Loucy (cell line): ENCODE measurements at regions not wholly inside any gene's neighbourhood (a gene's known extent, or its start where the extent isn't known, plus 50 kb on each side); places are given as distances from the start of the nearest gene placed in this dataset.

Source experiments
- H2AFZ ChIP-seq: fragments of 200-600 bp; sonication (generic); 2 replicates; pipeline ENCODE4 v1.6.0; 2016; ENCODE audit warnings: antibody characterized with exemption, mild to moderate bottlenecking, low read length, moderate library complexity
- H3F3A ChIP-seq: fragments of 200-600 bp; 2 replicates; pipeline ENCODE4 v1.6.0; 2016; ENCODE audit warnings: antibody characterized with exemption, low read depth, mild to moderate bottlenecking
- H3K27me3 ChIP-seq: fragments of 200-600 bp; sonication (generic); 2 replicates; pipeline ENCODE4 v1.6.1; 2014; ENCODE audit warnings: low read length, mild to moderate bottlenecking; ENCODE audit not compliant: insufficient read depth, poor library complexity, severe bottlenecking
- H3K36me3 ChIP-seq: fragments of 200-600 bp; sonication (generic); 2 replicates; pipeline ENCODE4 v1.6.1; 2016; ENCODE audit warnings: low read length; ENCODE audit not compliant: insufficient read depth
- H3K4me1 ChIP-seq: fragments of 200-600 bp; sonication (generic); 2 replicates; pipeline ENCODE4 v1.5.1; 2014; ENCODE audit warnings: low read length, mild to moderate bottlenecking; ENCODE audit not compliant: insufficient read depth, poor library complexity, severe bottlenecking
- H3K4me2 ChIP-seq: fragments of 200-600 bp; sonication (generic); 2 replicates; pipeline ENCODE4 v1.6.0; 2014; ENCODE audit warnings: antibody characterized with exemption, low read length, low read depth, mild to moderate bottlenecking; ENCODE audit not compliant: poor library complexity, severe bottlenecking
- H3K4me3 ChIP-seq: fragments of 200-600 bp; sonication (generic); 2 replicates; pipeline ENCODE4 v1.5.1; 2014; ENCODE audit warnings: low read length, mild to moderate bottlenecking, mixed read lengths; ENCODE audit not compliant: poor library complexity, severe bottlenecking
- H3K79me2 ChIP-seq: fragments of 200-600 bp; sonication (generic); 2 replicates; pipeline ENCODE4 v1.6.1; 2014; ENCODE audit warnings: low read length; ENCODE audit not compliant: insufficient read depth
- H3K9ac ChIP-seq: fragments of 200-600 bp; sonication (generic); 2 replicates; pipeline ENCODE4 v1.6.0; 2014; ENCODE audit warnings: mild to moderate bottlenecking, low read depth, low read length, moderate library complexity; ENCODE audit not compliant: poor library complexity, severe bottlenecking
- H3K9me2 ChIP-seq: fragments of 200-600 bp; sonication (generic); replicated peaks from 2 replicates; pipeline ENCODE4 v1.6.1; 2016; ENCODE audit warnings: low read depth, low read length, mixed read lengths
- H3K9me3 ChIP-seq: fragments of 200-600 bp; sonication (generic); 2 replicates; pipeline ENCODE4 v1.6.1; 2014; ENCODE audit warnings: mild to moderate bottlenecking, antibody characterized with exemption, low read length, low read depth; ENCODE audit not compliant: insufficient read depth
- H4K20me1 ChIP-seq: fragments of 200-600 bp; sonication (generic); 2 replicates; pipeline ENCODE4 v1.6.0; 2014; ENCODE audit warnings: antibody characterized with exemption, low read length, mild to moderate bottlenecking; ENCODE audit not compliant: insufficient read depth, poor library complexity, severe bottlenecking
- EZH2phosphoT487 ChIP-seq: fragments of 200-600 bp; IDR thresholded peaks from 2 replicates; pipeline ENCODE4 v1.6.1; 2018; ENCODE audit warnings: antibody characterized with exemption, mild to moderate bottlenecking, moderate library complexity, borderline replicate concordance
- TF ChIP-seq, protein P1 (sequence below): fragments of 200-600 bp; sonication (generic); conservative IDR thresholded peaks from 2 replicates; pipeline ENCODE4 v1.5.1; 2014; ENCODE audit warnings: mild to moderate bottlenecking, antibody characterized with exemption, low read length

DNA sequence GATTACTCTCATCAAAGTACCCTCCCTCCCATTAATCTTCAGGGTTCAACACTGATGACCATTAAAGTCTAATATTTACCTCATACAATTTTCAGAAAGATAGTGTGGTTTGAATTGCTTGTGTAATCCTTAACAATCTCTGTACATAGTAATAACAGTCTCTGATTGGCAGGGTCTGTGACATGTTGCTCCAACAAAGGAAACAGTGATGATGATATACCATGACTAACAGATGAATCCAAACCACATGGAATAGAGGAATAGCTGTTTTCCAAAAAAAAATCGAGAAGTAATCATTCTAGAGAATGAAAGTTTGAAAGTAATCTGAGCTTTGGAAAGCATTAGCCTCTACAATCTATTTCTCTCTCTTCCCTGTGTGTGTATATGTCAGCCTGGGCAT is 610.1 kb upstream of the NEGR1 start:
- H3K36me3 ChIP-seq = no peaks in the 10 kb centered on the region
- TF ChIP-seq EZH2phosphoT487 = no peak
- TF ChIP-seq, protein P1, sequence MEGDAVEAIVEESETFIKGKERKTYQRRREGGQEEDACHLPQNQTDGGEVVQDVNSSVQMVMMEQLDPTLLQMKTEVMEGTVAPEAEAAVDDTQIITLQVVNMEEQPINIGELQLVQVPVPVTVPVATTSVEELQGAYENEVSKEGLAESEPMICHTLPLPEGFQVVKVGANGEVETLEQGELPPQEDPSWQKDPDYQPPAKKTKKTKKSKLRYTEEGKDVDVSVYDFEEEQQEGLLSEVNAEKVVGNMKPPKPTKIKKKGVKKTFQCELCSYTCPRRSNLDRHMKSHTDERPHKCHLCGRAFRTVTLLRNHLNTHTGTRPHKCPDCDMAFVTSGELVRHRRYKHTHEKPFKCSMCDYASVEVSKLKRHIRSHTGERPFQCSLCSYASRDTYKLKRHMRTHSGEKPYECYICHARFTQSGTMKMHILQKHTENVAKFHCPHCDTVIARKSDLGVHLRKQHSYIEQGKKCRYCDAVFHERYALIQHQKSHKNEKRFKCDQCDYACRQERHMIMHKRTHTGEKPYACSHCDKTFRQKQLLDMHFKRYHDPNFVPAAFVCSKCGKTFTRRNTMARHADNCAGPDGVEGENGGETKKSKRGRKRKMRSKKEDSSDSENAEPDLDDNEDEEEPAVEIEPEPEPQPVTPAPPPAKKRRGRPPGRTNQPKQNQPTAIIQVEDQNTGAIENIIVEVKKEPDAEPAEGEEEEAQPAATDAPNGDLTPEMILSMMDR = no peak
- no peaks in the 10 kb centered on the region for H3K9me2 ChIP-seq
- no peak overlapping the region for H3K4me2 ChIP-seq
- H3K9ac ChIP-seq = no peak overlapping the region
- H3K4me1 ChIP-seq = no peaks in the 10 kb centered on the region
- H3K79me2 ChIP-seq = no peaks in the 10 kb centered on the region
- no peak overlapping the region for H2AFZ ChIP-seq
- no peaks in the 10 kb centered on the region for H3K9me3 ChIP-seq
- no peaks in the 10 kb centered on the region for H3K27me3 ChIP-seq
- H3F3A ChIP-seq = no peaks in the 10 kb centered on the region
- no peaks in the 10 kb centered on the region for H4K20me1 ChIP-seq
- H3K4me3 ChIP-seq = no peak overlapping the region

DNA sequence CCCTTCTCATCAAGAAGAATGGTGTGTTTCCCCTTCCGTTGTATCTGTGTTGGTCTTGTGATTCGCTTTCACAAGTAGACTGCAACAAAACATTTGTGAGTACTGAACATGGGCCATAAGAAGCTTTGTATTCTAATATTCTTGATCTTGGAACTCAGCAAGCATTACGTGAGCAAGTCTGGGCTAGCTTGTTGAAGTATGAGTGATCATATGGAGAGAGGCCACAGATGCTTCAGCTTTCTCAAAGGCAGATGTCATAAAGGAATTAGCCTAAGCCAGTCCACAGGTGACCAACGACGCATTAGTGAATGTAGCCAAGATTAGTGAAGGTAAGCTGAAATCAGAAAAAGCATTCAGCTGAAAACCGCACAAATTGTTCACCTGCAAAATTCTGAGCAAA is 609.6 kb upstream of the NEGR1 start:
- Histone ChIP-seq H3F3A (no peaks in the 10 kb centered on the region), H3K9ac (no peak overlapping the region), H4K20me1 (no peaks in the 10 kb centered on the region), H3K4me3 (no peak overlapping the region), H3K4me2 (no peak overlapping the region), H3K36me3 (no peaks in the 10 kb centered on the region), H2AFZ (no peak overlapping the region), H3K27me3 (no peaks in the 10 kb centered on the region), H3K9me3 (no peaks in the 10 kb centered on the region), H3K4me1 (no peaks in the 10 kb centered on the region), H3K79me2 (no peaks in the 10 kb centered on the region), H3K9me2 (no peaks in the 10 kb centered on the region)
- no peak for TF ChIP-seq EZH2phosphoT487
- TF ChIP-seq, protein P1 = no peak

- H2AFZ ChIP-seq = no peak overlapping the region
- no peak overlapping the region for H3K4me2 ChIP-seq
- H4K20me1 ChIP-seq = no peaks in the 10 kb centered on the region
- no peaks in the 10 kb centered on the region for H3K9me3 ChIP-seq
- no peaks in the 10 kb centered on the region for H3K9me2 ChIP-seq
- H3K4me1 ChIP-seq = no peaks in the 10 kb centered on the region
- no peaks in the 10 kb centered on the region for H3K36me3 ChIP-seq
- TF ChIP-seq, protein P1 = no peak
- no peak for TF ChIP-seq EZH2phosphoT487
- H3F3A ChIP-seq = no peaks in the 10 kb centered on the region
- no peak overlapping the region for H3K9ac ChIP-seq
- H3K4me3 ChIP-seq = no peak overlapping the region
- H3K27me3 ChIP-seq = no peaks in the 10 kb centered on the region
- no peaks in the 10 kb centered on the region for H3K79me2 ChIP-seq
Measured at GRCh38 chr1:72885841-72886240, 603.5 kb upstream of the NEGR1 start.
